DOHH2 (cell line): ENCODE measurements at regions not wholly inside any gene's neighbourhood (a gene's known extent, or its start where the extent isn't known, plus 50 kb on each side); places are given as distances from the start of the nearest gene placed in this dataset.
"Not testable (repeated sequence)": the region's sequence is repeated elsewhere in the genome, so short reads cannot be mapped to it uniquely, and the experiment has no call there.

Experiments
- H3F3A ChIP-seq: fragments of 200-600 bp; sonication (generic), shearing (Covaris generic); 2 replicates; pipeline ENCODE4 v1.6.0; 2016; ENCODE audit warnings: antibody characterized with exemption, mild to moderate bottlenecking; ENCODE audit not compliant: control insufficient read depth, insufficient read depth
- H3K27ac ChIP-seq: fragments of 200-600 bp; sonication (generic); 2 replicates; pipeline ENCODE4 v1.5.1; 2014; ENCODE audit warnings: low read depth, mild to moderate bottlenecking, low read length, moderate library complexity
- H3K27me3 ChIP-seq: fragments of 200-600 bp; sonication (generic); 2 replicates; pipeline ENCODE4 v1.6.1; 2014; ENCODE audit warnings: mild to moderate bottlenecking, low read length, mixed read lengths; ENCODE audit not compliant: control insufficient read depth
- H3K36me3 ChIP-seq: fragments of 200-600 bp; sonication (generic); 2 replicates; pipeline ENCODE4 v1.6.1; 2014; ENCODE audit warnings: mild to moderate bottlenecking, low read length, moderate library complexity, mixed read lengths; ENCODE audit not compliant: control insufficient read depth
- H3K4me1 ChIP-seq: fragments of 200-600 bp; sonication (generic); 2 replicates; pipeline ENCODE4 v1.6.1; 2014; ENCODE audit warnings: mild to moderate bottlenecking, low read length, mixed read lengths; ENCODE audit not compliant: control insufficient read depth
- H3K4me2 ChIP-seq: fragments of 200-600 bp; sonication (generic); 2 replicates; pipeline ENCODE4 v1.6.0; 2014; ENCODE audit warnings: mild to moderate bottlenecking, low read length, moderate library complexity
- H3K4me3 ChIP-seq: fragments of 200-600 bp; sonication (generic); 2 replicates; pipeline ENCODE4 v1.5.1; 2014; ENCODE audit warnings: mild to moderate bottlenecking, low read length, mixed read lengths
- H3K79me2 ChIP-seq: fragments of 200-600 bp; sonication (generic); 2 replicates; pipeline ENCODE4 v1.6.1; 2014; ENCODE audit warnings: mild to moderate bottlenecking, low read length, mixed read lengths; ENCODE audit not compliant: control insufficient read depth
- H3K9me2 ChIP-seq: fragments of 200-600 bp; sonication (generic); replicated peaks from 2 replicates; pipeline ENCODE4 v1.6.1; 2014; ENCODE audit warnings: mild to moderate bottlenecking, low read length, mixed read lengths; ENCODE audit not compliant: control insufficient read depth
- H3K9me3 ChIP-seq: fragments of 200-600 bp; sonication (generic); 2 replicates; pipeline ENCODE4 v1.6.1; 2014; ENCODE audit warnings: antibody characterized with exemption, low read length, mixed read lengths; ENCODE audit not compliant: control insufficient read depth, insufficient read depth
- H4K20me1 ChIP-seq: fragments of 200-600 bp; sonication (generic); 2 replicates; pipeline ENCODE4 v1.6.0; 2014; ENCODE audit warnings: low read depth, mild to moderate bottlenecking, antibody characterized with exemption, low read length, moderate library complexity; ENCODE audit not compliant: control insufficient read depth, insufficient read depth
- CTCF ChIP-seq: fragments of 200-600 bp; sonication (generic); IDR thresholded peaks from one replicate; pipeline ENCODE4 v1.5.1; 2014; ENCODE audit warnings: antibody characterized with exemption, mild to moderate bottlenecking, low read depth, low read length; ENCODE audit not compliant: poor library complexity, severe bottlenecking
- EZH2phosphoT487 ChIP-seq: fragments of 200-600 bp; sonication (generic); IDR thresholded peaks from 2 replicates; pipeline ENCODE4 v1.6.1; 2017; ENCODE audit warnings: borderline replicate concordance, mild to moderate bottlenecking, antibody characterized with exemption, low read length, moderate library complexity, mixed read lengths

GRCh38 chr2:193357508-193357907, 1162.8 kb upstream of the TMEFF2 start:
- H3F3A ChIP-seq, result no peaks in the 10 kb centered on the region
- H3K4me1 ChIP-seq, result no peaks in the 10 kb centered on the region
- H3K4me2 ChIP-seq, result no peak overlapping the region
- no peaks in the 10 kb centered on the region for H3K79me2 ChIP-seq
- no peak overlapping the region for H3K27ac ChIP-seq
- TF ChIP-seq EZH2phosphoT487 (no peak), CTCF (no peak)
- no peaks in the 10 kb centered on the region for H3K27me3 ChIP-seq
- H3K4me3 ChIP-seq, result no peak overlapping the region
- no peaks in the 10 kb centered on the region for H3K36me3 ChIP-seq
- H4K20me1 ChIP-seq, result no peaks in the 10 kb centered on the region
- H3K9me3 ChIP-seq, result no peaks in the 10 kb centered on the region
- no peaks in the 10 kb centered on the region for H3K9me2 ChIP-seq

GRCh38 chr2:193352665-193353242, 1158.0 kb upstream of the TMEFF2 start:
- H3K9me2 ChIP-seq, result not testable (repeated sequence)

DNA sequence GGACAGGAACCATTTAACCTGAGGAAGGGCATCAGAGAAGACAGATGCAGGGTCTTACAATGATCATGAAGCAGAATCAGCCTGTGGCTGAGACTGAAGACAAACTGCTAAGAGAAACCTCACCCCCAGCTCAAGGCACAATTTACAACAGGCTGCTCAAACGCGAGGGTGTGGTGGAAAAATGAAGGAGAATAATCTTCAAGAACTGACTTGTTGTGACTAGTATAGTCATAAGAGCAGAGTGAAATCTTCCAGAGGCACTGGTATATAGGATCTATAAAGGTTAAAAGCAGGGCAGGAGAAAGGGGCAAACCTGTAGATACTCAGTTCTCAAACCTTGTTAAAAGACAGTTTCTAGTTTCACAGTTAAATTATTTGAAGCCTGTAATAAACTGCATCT, 1155.8 kb upstream of the TMEFF2 start:
- no peaks in the 10 kb centered on the region for H3F3A ChIP-seq
- no peak overlapping the region for H3K4me2 ChIP-seq
- H3K27ac ChIP-seq, result no peak overlapping the region
- H3K36me3 ChIP-seq, result no peaks in the 10 kb centered on the region
- H3K9me3 ChIP-seq, result no peaks in the 10 kb centered on the region
- no peak overlapping the region for H3K4me3 ChIP-seq
- TF ChIP-seq EZH2phosphoT487 (no peak), CTCF (no peak)
- H3K9me2 ChIP-seq, result no peaks in the 10 kb centered on the region
- no peaks in the 10 kb centered on the region for H3K4me1 ChIP-seq
- no peaks in the 10 kb centered on the region for H4K20me1 ChIP-seq
- H3K27me3 ChIP-seq, result no peaks in the 10 kb centered on the region
- H3K79me2 ChIP-seq, result no peaks in the 10 kb centered on the region

More at GRCh38 chr2:193352665-193353242, 1158.0 kb upstream of the TMEFF2 start:
- H4K20me1 ChIP-seq, H3K36me3 ChIP-seq, H3F3A ChIP-seq, H3K4me2 ChIP-seq, H3K27ac ChIP-seq, H3K4me1 ChIP-seq, H3K79me2 ChIP-seq, H3K4me3 ChIP-seq, H3K9me3 ChIP-seq, H3K27me3 ChIP-seq: not testable (repeated sequence)

GRCh38 chr2:193349642-193350041, 1154.9 kb upstream of the TMEFF2 start:
- Histone ChIP-seq H3K4me3 (no peak overlapping the region), H3K9me3 (no peaks in the 10 kb centered on the region), H3K4me1 (no peaks in the 10 kb centered on the region), H3K4me2 (no peak overlapping the region), H3K9me2 (no peaks in the 10 kb centered on the region), H3K27me3 (no peaks in the 10 kb centered on the region), H3K36me3 (no peaks in the 10 kb centered on the region), H3K27ac (no peak overlapping the region), H4K20me1 (no peaks in the 10 kb centered on the region), H3F3A (no peaks in the 10 kb centered on the region), H3K79me2 (no peaks in the 10 kb centered on the region)
- TF ChIP-seq EZH2phosphoT487 (no peak), CTCF (no peak)
